Thymus (tissue), 11 donors: ENCODE measurements at regions not wholly inside any gene's neighbourhood (a gene's known extent, or its start where the extent isn't known, plus 50 kb on each side); places are given as distances from the start of the nearest gene placed in this dataset.
"Not testable (repeated sequence)": the region's sequence is repeated elsewhere in the genome, so short reads cannot be mapped to it uniquely, and the experiment has no call there.

Experiments used
- DNase-seq, 9 donors: peaks; one replicate each; pipeline ENCODE4 v3.0.0-alpha.2; 2013; ENCODE audit warnings: low spot score in 9 of 9, low read depth in 6 of 9, missing footprints in 1 of 9
- H3K27ac ChIP-seq, 2 donors: one replicate each; pipeline ENCODE4 v1.5.1; 2013; ENCODE audit warnings: control low read depth in 1 of 2, low read depth in 1 of 2, low read length in 1 of 2, mild to moderate bottlenecking in 1 of 2, moderate library complexity in 1 of 2
- H3K27me3 ChIP-seq, 2 donors: one replicate each; pipeline ENCODE4 v1.5.1; 2013; ENCODE audit warnings: low read length in 1 of 2; ENCODE audit not compliant: control insufficient read depth in 2 of 2, insufficient read depth in 1 of 2
- H3K36me3 ChIP-seq, 2 donors: one replicate each; pipeline ENCODE4 v1.5.1; 2013; ENCODE audit warnings: low read length in 1 of 2, mild to moderate bottlenecking in 1 of 2, moderate library complexity in 1 of 2; ENCODE audit not compliant: control insufficient read depth in 2 of 2, insufficient read depth in 2 of 2
- H3K4me1 ChIP-seq, 2 donors: one replicate each; pipeline ENCODE4 v1.5.1; 2013; ENCODE audit warnings: low read length in 2 of 2; ENCODE audit not compliant: control insufficient read depth in 2 of 2, insufficient read depth in 2 of 2
- H3K4me3 ChIP-seq, 2 donors: one replicate each; pipeline ENCODE4 v1.5.1; 2013; ENCODE audit warnings: low read length in 2 of 2, control low read depth in 1 of 2, mild to moderate bottlenecking in 1 of 2
- H3K9me3 ChIP-seq, 2 donors: one replicate each; pipeline ENCODE4 v1.5.1; 2013; ENCODE audit warnings: low read length in 1 of 2, mild to moderate bottlenecking in 1 of 2; ENCODE audit not compliant: control insufficient read depth in 2 of 2, insufficient read depth in 1 of 2
- WGBS: extraction: QIAGEN DNeasy Blood & Tissue Kit; methylation state at CpG from one replicate; pipeline ENCODE4 v1.1.7; 2013; 5-methylcytosine and 5-hydroxymethylcytosine counted together
- donor health status: healthy.

GRCh38 chr4:4644277-4644676 is 102.4 kb upstream of the STX18 start:
- WGBS: 98% methylated on average over 5 of the region's 5 CpGs
- H3K4me1 ChIP-seq, H3K27me3 ChIP-seq, H3K27ac ChIP-seq, H3K36me3 ChIP-seq, DNase-seq, H3K4me3 ChIP-seq, H3K9me3 ChIP-seq: not testable (repeated sequence)

- not testable (repeated sequence) for H3K4me3 ChIP-seq, H3K27ac ChIP-seq, H3K27me3 ChIP-seq, H3K36me3 ChIP-seq, H3K4me1 ChIP-seq, DNase-seq, H3K9me3 ChIP-seq
- WGBS: 92% methylated on average over 6 of the region's 6 CpGs
Measured at GRCh38 chr4:4643743-4644142, 101.9 kb upstream of the STX18 start.

- Histone ChIP-seq H3K27ac (no peak overlapping the region), H3K4me1 (no peaks in the 10 kb centered on the region), H3K36me3 (no peaks in the 10 kb centered on the region), H3K4me3 (no peak overlapping the region), H3K9me3 (no peaks in the 10 kb centered on the region), H3K27me3 (peaks cover 0 to 8% of the 10 kb centered on the region in 2 donors)
- no peak for DNase-seq
- 97% methylated on average over 5 of the region's 5 CpGs for WGBS
Measured at GRCh38 chr4:4643306-4643705, 101.5 kb upstream of the STX18 start.

GRCh38 chr4:4642496-4643000 is 100.7 kb upstream of the STX18 start:
- no peak overlapping the region for H3K4me3 ChIP-seq
- WGBS: 94% methylated on average over 6 of the region's 6 CpGs
- H3K27ac ChIP-seq: no peak overlapping the region
- no peaks in the 10 kb centered on the region for H3K36me3 ChIP-seq
- no peaks in the 10 kb centered on the region for H3K4me1 ChIP-seq
- no peak for DNase-seq
- peaks cover 0 to 8% of the 10 kb centered on the region in 2 donors for H3K27me3 ChIP-seq
- no peaks in the 10 kb centered on the region for H3K9me3 ChIP-seq

- Histone ChIP-seq H3K27ac (no peak overlapping the region), H3K4me3 (no peak overlapping the region), H3K4me1 (no peaks in the 10 kb centered on the region), H3K27me3 (peaks cover 0 to 8% of the 10 kb centered on the region in 2 donors), H3K9me3 (no peaks in the 10 kb centered on the region), H3K36me3 (no peaks in the 10 kb centered on the region)
- no peak for DNase-seq
- 86% methylated on average over 23 of the region's 23 CpGs for WGBS
Measured at GRCh38 chr4:4641661-4642495, 100.0 kb upstream of the STX18 start.

- 92% methylated on average over 8 of the region's 8 CpGs for WGBS
- Histone ChIP-seq H3K4me3 (no peak overlapping the region), H3K27ac (no peak overlapping the region), H3K4me1 (no peaks in the 10 kb centered on the region), H3K9me3 (no peaks in the 10 kb centered on the region), H3K36me3 (no peaks in the 10 kb centered on the region), H3K27me3 (peaks cover 0 to 8% of the 10 kb centered on the region in 2 donors)
- no peak for DNase-seq
Measured at GRCh38 chr4:4641254-4641653, 99.4 kb upstream of the STX18 start.

GRCh38 chr4:4640692-4641091 is 98.8 kb upstream of the STX18 start:
- H3K36me3 ChIP-seq: no peaks in the 10 kb centered on the region
- no peak for DNase-seq
- H3K9me3 ChIP-seq: no peaks in the 10 kb centered on the region
- H3K4me1 ChIP-seq: no peaks in the 10 kb centered on the region
- H3K4me3 ChIP-seq: no peak overlapping the region
- 85% methylated on average over 10 of the region's 10 CpGs for WGBS
- peaks cover 0 to 8% of the 10 kb centered on the region in 2 donors for H3K27me3 ChIP-seq
- no peak overlapping the region for H3K27ac ChIP-seq

GRCh38 chr4:4639370-4639769 is 97.5 kb upstream of the STX18 start:
- H3K9me3 ChIP-seq: no peaks in the 10 kb centered on the region
- 92% methylated on average over 3 of the region's 3 CpGs for WGBS

GRCh38 chr4:4637710-4638109 is 95.9 kb upstream of the STX18 start:
- H3K27ac ChIP-seq: no peak overlapping the region
- no peak for DNase-seq
- no peaks in the 10 kb centered on the region for H3K36me3 ChIP-seq
- H3K9me3 ChIP-seq: no peaks in the 10 kb centered on the region
- no peak overlapping the region for H3K4me3 ChIP-seq
- WGBS: 96% methylated on average over 5 of the region's 5 CpGs
- H3K4me1 ChIP-seq: no peaks in the 10 kb centered on the region
- H3K27me3 ChIP-seq: peaks cover 0 to 8% of the 10 kb centered on the region in 2 donors

More at GRCh38 chr4:4639370-4639769, 97.5 kb upstream of the STX18 start:
- Histone ChIP-seq H3K4me1 (no peaks in the 10 kb centered on the region), H3K36me3 (no peaks in the 10 kb centered on the region), H3K27ac (no peak overlapping the region), H3K27me3 (peaks cover 0 to 8% of the 10 kb centered on the region in 2 donors), H3K4me3 (no peak overlapping the region)
- DNase-seq: no peak
